GM12872 (cell line): ENCODE measurements at regions not wholly inside any gene's neighbourhood (a gene's known extent, or its start where the extent isn't known, plus 50 kb on each side); places are given as distances from the start of the nearest gene placed in this dataset.

Experiments
- TF ChIP-seq, protein P1 (sequence below): IDR thresholded peaks from 3 replicates; pipeline ENCODE4 v1.5.1; 2011; ENCODE audit warnings: low read depth, mild to moderate bottlenecking, low read length, moderate library complexity; ENCODE audit not compliant: insufficient read depth

- TF ChIP-seq, protein P1, sequence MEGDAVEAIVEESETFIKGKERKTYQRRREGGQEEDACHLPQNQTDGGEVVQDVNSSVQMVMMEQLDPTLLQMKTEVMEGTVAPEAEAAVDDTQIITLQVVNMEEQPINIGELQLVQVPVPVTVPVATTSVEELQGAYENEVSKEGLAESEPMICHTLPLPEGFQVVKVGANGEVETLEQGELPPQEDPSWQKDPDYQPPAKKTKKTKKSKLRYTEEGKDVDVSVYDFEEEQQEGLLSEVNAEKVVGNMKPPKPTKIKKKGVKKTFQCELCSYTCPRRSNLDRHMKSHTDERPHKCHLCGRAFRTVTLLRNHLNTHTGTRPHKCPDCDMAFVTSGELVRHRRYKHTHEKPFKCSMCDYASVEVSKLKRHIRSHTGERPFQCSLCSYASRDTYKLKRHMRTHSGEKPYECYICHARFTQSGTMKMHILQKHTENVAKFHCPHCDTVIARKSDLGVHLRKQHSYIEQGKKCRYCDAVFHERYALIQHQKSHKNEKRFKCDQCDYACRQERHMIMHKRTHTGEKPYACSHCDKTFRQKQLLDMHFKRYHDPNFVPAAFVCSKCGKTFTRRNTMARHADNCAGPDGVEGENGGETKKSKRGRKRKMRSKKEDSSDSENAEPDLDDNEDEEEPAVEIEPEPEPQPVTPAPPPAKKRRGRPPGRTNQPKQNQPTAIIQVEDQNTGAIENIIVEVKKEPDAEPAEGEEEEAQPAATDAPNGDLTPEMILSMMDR, result no peak
These were observed 982.0 kb upstream of the TMEM132C start for GRCh38 chr12:127284870-127285431.

GRCh38 chr12:127286281-127286680 is 980.7 kb upstream of the TMEM132C start:
- TF ChIP-seq, protein P1, result no peak

DNA sequence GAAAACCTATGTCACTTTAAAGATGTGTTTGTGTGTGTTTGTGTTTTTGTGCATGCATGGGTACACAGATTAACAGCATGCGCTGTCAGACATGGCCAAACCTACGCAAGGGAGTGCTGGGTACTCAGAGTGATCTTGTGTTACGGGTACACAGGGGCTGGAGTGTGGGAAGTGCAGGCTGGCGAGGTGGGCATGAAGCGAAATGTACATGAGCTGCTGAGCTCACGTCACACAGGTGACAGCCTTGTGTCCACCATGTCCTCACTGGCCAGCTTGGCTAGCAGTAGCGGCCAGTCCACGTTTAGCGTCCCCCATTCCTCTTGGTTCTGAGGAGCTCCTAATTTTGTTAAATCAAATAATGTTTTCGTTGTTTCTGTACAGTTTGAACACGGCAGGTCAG is 979.7 kb upstream of the TMEM132C start:
- TF ChIP-seq, protein P1, result no peak

GRCh38 chr12:127290251-127290650 is 976.7 kb upstream of the TMEM132C start:
- TF ChIP-seq, protein P1, result no peak

DNA sequence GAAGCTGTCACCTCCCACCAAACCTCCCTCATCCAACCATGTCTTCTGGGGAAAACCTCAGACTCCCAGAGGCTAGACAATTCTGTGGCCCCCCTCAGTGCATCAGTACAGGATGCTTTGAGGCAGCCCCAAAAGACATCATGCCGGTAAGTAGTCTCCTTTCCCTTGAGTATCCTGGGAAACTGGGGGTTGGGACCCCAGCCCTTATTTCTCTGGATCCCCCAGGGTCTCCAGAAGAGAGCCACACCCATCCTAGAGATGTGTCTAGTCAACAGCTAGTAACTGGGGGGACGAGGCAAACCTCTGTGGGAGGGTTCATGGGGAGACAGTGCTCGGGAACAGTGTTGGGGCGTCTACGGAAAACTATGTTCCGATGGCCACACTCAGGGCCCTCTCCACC is 974.2 kb upstream of the TMEM132C start:
- TF ChIP-seq, protein P1, result no peak

DNA sequence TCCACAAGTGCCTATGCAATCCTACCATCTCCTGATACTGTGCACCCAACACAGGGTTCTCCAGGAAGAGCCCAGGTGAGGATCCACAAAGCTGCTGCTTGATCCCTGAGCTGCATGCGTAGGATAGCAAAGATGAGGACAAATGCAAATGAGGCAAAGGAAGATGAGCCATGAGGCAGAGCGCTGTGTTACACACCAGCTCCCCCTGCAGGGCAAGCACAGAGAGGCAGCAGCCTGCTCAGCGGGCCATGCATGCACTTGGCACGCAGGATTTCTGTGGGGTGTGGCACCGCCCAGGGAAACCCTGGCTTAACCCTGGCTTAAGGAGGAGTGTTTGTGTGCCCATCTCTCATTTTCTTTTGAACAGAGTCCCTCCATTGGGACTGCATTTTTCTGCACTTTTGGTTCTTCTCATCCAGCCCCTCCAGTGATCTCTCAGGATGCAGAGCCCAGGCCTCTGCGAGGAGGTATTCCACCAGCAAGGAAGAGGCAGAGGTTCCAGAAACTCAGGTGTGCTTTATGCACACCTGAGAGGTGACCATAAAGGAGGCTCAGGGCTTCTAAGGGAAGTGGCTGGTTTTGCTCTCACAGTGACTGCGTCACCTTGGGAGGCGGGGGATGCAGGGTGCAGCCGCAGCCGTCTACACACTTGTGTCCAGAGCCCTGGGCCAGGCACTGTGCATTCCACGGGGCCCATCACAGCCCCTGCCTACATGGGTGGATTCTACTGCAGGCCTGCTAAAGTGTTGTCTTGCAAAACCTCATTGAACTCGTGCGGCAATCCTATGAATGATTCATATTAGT is 973.3 kb upstream of the TMEM132C start:
- TF ChIP-seq, protein P1, result peak; percentile 69

DNA sequence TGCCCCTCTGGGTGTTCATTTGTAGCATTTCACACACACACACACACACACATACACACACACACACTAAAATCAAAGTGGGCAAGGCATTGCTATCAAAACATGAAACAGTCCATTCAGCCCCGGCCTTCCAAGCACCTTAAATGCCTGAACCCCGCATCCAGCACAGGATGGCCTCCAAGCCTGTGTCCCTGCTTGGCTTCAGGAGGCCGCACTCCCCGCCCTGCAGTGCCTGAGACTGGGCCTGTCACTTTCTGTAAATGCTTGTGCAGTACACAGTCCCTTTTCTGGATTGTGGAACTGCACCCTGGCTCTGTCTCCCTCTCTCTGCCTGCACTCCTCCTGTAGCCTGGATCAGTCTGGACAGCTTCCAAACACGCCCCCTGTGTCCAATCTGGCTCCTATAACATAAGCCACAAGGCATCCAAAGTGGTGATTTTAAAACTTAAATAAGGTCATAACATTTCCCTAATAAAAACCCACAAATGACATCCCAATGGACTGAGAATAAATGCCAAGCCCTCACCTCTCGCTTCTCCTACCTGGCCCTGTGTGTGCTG is 972.2 kb upstream of the TMEM132C start:
- TF ChIP-seq, protein P1, result no peak
